ENCODE measurements at regions not wholly inside any gene's neighbourhood (a gene's known extent, or its start where the extent isn't known, plus 50 kb on each side); places are given as distances from the start of the nearest gene placed in this dataset.

- Histone ChIP-seq H3K36me3 (no peaks in the 10 kb centered on the region), H3K9me3 (no peaks in the 10 kb centered on the region), H3K27ac (no peak overlapping the region), H3K4me3 (no peak overlapping the region), H3K4me1 (peaks cover 0 to 7% of the 10 kb centered on the region in 2 donors), H3K27me3 (no peaks in the 10 kb centered on the region)
- no peak for DNase-seq (ENCODE audit: low spot score)
- no peak for TF ChIP-seq CTCF (IDR thresholded peaks at IDR 0.05)
Observed at GRCh38 chr18:64245126-64245861, 96.4 kb upstream of the LINC00305 start.

DNA sequence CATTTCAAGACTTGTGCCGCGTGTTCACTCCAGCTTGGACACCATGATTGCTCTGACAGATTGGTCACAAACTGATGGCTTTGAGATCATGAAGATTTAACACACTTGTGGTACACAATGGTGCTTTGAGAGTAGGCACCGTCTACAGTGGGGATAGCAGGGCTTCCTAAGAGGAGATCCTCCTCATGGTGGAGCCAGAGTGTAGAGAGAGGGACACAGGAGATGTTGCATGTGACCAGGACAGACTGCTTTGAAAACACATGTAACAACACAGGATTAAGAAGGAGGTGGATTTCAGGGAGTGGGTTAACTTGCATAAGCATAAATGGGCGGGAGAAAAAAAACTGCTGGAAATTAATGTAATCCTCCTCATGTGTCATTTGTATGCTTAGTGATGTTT is 95.7 kb upstream of the LINC00305 start:
- DNase-seq (ENCODE audit: low spot score): no peak
- Histone ChIP-seq H3K4me3 (no peak overlapping the region), H3K4me1 (peaks cover 0 to 7% of the 10 kb centered on the region in 2 donors), H3K36me3 (no peaks in the 10 kb centered on the region), H3K27ac (no peak overlapping the region), H3K27me3 (no peaks in the 10 kb centered on the region), H3K9me3 (no peaks in the 10 kb centered on the region)
- TF ChIP-seq CTCF (IDR thresholded peaks at IDR 0.05): peak in 1 of 2 donors; percentile 29

DNA sequence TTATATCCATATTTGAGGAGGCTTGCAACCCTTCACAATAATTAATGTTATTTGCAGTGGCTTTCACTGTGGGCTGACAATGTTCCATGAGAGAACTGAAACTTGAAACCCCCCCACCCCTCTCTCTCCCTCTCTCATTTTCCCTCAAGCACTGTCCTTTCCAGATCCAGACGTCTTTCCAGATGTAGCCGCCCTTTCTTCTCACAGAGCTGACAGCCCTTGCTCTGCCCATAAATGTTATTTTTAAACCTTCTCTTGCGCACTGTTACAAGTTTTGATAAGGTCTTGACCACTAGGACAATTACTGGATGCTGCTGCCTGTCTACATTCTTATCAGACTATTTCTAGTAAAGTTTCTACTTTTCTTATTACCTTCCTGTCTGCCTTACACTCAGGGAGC is 91.4 kb upstream of the LINC00305 start:
- no peak overlapping the region for H3K27ac ChIP-seq
- no peak overlapping the region for H3K4me3 ChIP-seq
- no peak for TF ChIP-seq CTCF (IDR thresholded peaks at IDR 0.05)
- H3K36me3 ChIP-seq: no peaks in the 10 kb centered on the region
- H3K9me3 ChIP-seq: no peaks in the 10 kb centered on the region
- no peaks in the 10 kb centered on the region for H3K27me3 ChIP-seq
- H3K4me1 ChIP-seq: no peaks in the 10 kb centered on the region
- DNase-seq (ENCODE audit: low spot score): no peak

DNA sequence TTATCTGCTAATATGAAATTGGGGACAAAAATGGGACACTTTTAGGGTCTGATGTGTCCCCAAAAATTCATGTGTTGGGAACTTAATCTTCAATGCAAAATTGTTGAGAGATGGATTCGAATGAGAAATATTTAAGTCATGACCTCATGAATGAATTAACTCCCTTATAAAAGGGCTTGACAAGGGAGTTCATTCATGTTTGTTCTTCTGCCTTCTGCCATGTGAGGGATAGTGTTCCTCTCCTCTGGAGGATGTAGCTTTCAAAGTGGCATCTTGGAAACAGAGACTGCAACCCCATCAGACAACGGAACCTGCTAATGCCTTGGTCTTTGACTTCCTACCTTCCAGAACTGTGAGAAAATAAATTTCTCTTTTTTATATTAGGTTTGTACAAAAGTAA is 89.2 kb upstream of the LINC00305 start:
- no peaks in the 10 kb centered on the region for H3K27me3 ChIP-seq
- H3K4me3 ChIP-seq: no peak overlapping the region
- DNase-seq (ENCODE audit: low spot score): no peak
- no peak overlapping the region for H3K27ac ChIP-seq
- H3K4me1 ChIP-seq: no peaks in the 10 kb centered on the region
- no peaks in the 10 kb centered on the region for H3K9me3 ChIP-seq
- no peak for TF ChIP-seq CTCF (IDR thresholded peaks at IDR 0.05)
- H3K36me3 ChIP-seq: no peaks in the 10 kb centered on the region

DNA sequence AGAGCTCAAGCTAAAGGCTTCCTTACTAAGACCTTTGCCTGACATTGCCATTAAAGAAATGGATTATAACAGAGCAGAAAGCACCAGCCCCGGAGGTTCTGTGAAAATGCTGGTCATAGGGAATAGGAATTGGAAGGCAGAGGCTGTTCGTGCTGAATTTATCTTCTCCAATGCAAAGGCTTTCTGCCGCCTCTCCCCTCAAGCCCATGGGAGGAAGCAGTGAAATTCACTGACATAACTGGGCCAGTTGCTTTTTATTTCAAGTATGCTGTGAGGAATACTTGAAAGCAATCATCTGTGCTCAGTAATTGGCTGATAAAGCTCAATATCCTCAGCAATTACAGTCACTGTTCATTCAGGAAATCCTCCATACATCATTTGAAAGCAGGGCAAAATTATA is 85.4 kb upstream of the LINC00305 start:
- H3K9me3 ChIP-seq: no peaks in the 10 kb centered on the region
- H3K4me1 ChIP-seq: no peaks in the 10 kb centered on the region
- H3K27me3 ChIP-seq: no peaks in the 10 kb centered on the region
- DNase-seq (ENCODE audit: low spot score): no peak
- no peak overlapping the region for H3K27ac ChIP-seq
- no peak for TF ChIP-seq CTCF (IDR thresholded peaks at IDR 0.05)
- no peak overlapping the region for H3K4me3 ChIP-seq
- H3K36me3 ChIP-seq: no peaks in the 10 kb centered on the region

- no peaks in the 10 kb centered on the region for H3K27me3 ChIP-seq
- no peaks in the 10 kb centered on the region for H3K4me1 ChIP-seq
- H3K36me3 ChIP-seq: no peaks in the 10 kb centered on the region
- DNase-seq (ENCODE audit: low spot score): no peak
- H3K9me3 ChIP-seq: no peaks in the 10 kb centered on the region
- no peak for TF ChIP-seq CTCF (IDR thresholded peaks at IDR 0.05)
- no peak overlapping the region for H3K27ac ChIP-seq
- H3K4me3 ChIP-seq: no peak overlapping the region
Observed at GRCh38 chr18:64233851-64234250, 85.0 kb upstream of the LINC00305 start.

All from right atrium auricular region (tissue), 2 donors.